IPS-18a (cell line): ENCODE measurements at regions not wholly inside any gene's neighbourhood (a gene's known extent, or its start where the extent isn't known, plus 50 kb on each side); places are given as distances from the start of the nearest gene placed in this dataset.

Experiments
- H3K27ac ChIP-seq: one replicate; pipeline ENCODE4 v1.5.1; 2013; ENCODE audit warnings: low read length
- H3K27me3 ChIP-seq: one replicate; pipeline ENCODE4 v1.6.1; 2013; ENCODE audit warnings: mild to moderate bottlenecking, low read length; ENCODE audit not compliant: control insufficient read depth, insufficient read depth
- H3K36me3 ChIP-seq: one replicate; pipeline ENCODE4 v1.6.1; 2013; ENCODE audit warnings: low read depth, low read length; ENCODE audit not compliant: control insufficient read depth
- H3K4me1 ChIP-seq: one replicate; pipeline ENCODE4 v1.6.1; 2013; ENCODE audit warnings: low read depth, low read length; ENCODE audit not compliant: control insufficient read depth
- H3K4me3 ChIP-seq: one replicate; pipeline ENCODE4 v1.5.1; 2013; ENCODE audit warnings: low read length
- H3K9ac ChIP-seq: one replicate; pipeline ENCODE4 v1.6.1; 2013; ENCODE audit warnings: mild to moderate bottlenecking, low read length, moderate library complexity
- H3K9me3 ChIP-seq: one replicate; pipeline ENCODE4 v1.6.1; 2013; ENCODE audit warnings: low read depth, low read length; ENCODE audit not compliant: control insufficient read depth

GRCh38 chr22:48796310-48797015, 1031.2 kb downstream of the BRD1 start:
- H3K27ac ChIP-seq: peak overlapping the region; percentile 38
- peak overlapping the region; percentile 2 for H3K4me3 ChIP-seq
- H3K9me3 ChIP-seq: no peaks in the 10 kb centered on the region
- peaks cover 11% of the 10 kb centered on the region for H3K4me1 ChIP-seq
- H3K9ac ChIP-seq: peak overlapping the region; percentile 29
- no peaks in the 10 kb centered on the region for H3K36me3 ChIP-seq
- H3K27me3 ChIP-seq: no peaks in the 10 kb centered on the region

- H3K9ac ChIP-seq: no peak overlapping the region
- no peaks in the 10 kb centered on the region for H3K36me3 ChIP-seq
- H3K27ac ChIP-seq: no peak overlapping the region
- no peaks in the 10 kb centered on the region for H3K9me3 ChIP-seq
- H3K27me3 ChIP-seq: no peaks in the 10 kb centered on the region
- H3K4me3 ChIP-seq: no peak overlapping the region
- peaks cover 11% of the 10 kb centered on the region for H3K4me1 ChIP-seq
These were observed 1032.0 kb downstream of the BRD1 start for GRCh38 chr22:48795664-48796063.

DNA sequence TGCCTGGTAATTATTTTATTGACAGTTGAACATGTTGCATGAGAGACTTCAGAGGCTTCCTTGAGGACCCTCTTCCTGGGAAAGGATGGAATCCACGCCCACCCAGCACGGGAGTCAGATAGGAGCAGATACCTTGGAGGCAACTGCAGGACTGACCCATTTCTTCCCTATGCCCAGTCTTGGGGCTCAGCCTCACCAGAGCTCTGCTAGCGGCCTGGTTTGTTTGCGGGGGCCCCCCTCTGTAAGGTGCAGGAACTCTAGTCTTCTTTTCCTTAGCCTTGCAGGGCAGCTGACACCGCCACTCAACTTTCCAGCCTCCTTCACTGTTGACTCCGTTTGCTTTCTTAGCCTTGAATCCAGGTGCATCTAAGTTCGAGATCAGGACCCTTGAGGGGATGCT, 1032.8 kb downstream of the BRD1 start:
- Histone ChIP-seq H3K27ac (no peak overlapping the region), H3K4me1 (peaks cover 11% of the 10 kb centered on the region), H3K4me3 (no peak overlapping the region), H3K9me3 (no peaks in the 10 kb centered on the region), H3K9ac (no peak overlapping the region), H3K36me3 (no peaks in the 10 kb centered on the region), H3K27me3 (no peaks in the 10 kb centered on the region)

GRCh38 chr22:48793949-48794348, 1033.7 kb downstream of the BRD1 start:
- no peak overlapping the region for H3K9ac ChIP-seq
- no peak overlapping the region for H3K27ac ChIP-seq
- no peak overlapping the region for H3K4me3 ChIP-seq
- H3K27me3 ChIP-seq: no peaks in the 10 kb centered on the region
- H3K4me1 ChIP-seq: peaks cover 11% of the 10 kb centered on the region
- no peaks in the 10 kb centered on the region for H3K9me3 ChIP-seq
- no peaks in the 10 kb centered on the region for H3K36me3 ChIP-seq

GRCh38 chr22:48786679-48786996, 1041.0 kb downstream of the BRD1 start:
- Histone ChIP-seq H3K4me3 (no peak overlapping the region), H3K27ac (no peak overlapping the region), H3K27me3 (no peaks in the 10 kb centered on the region), H3K4me1 (peaks cover 10% of the 10 kb centered on the region), H3K9ac (no peak overlapping the region), H3K36me3 (no peaks in the 10 kb centered on the region), H3K9me3 (no peaks in the 10 kb centered on the region)

GRCh38 chr22:48785792-48786678, 1041.6 kb downstream of the BRD1 start:
- no peak overlapping the region for H3K27ac ChIP-seq
- no peaks in the 10 kb centered on the region for H3K36me3 ChIP-seq
- no peak overlapping the region for H3K9ac ChIP-seq
- no peaks in the 10 kb centered on the region for H3K9me3 ChIP-seq
- H3K4me3 ChIP-seq: no peak overlapping the region
- peaks cover 10% of the 10 kb centered on the region for H3K4me1 ChIP-seq
- H3K27me3 ChIP-seq: no peaks in the 10 kb centered on the region

DNA sequence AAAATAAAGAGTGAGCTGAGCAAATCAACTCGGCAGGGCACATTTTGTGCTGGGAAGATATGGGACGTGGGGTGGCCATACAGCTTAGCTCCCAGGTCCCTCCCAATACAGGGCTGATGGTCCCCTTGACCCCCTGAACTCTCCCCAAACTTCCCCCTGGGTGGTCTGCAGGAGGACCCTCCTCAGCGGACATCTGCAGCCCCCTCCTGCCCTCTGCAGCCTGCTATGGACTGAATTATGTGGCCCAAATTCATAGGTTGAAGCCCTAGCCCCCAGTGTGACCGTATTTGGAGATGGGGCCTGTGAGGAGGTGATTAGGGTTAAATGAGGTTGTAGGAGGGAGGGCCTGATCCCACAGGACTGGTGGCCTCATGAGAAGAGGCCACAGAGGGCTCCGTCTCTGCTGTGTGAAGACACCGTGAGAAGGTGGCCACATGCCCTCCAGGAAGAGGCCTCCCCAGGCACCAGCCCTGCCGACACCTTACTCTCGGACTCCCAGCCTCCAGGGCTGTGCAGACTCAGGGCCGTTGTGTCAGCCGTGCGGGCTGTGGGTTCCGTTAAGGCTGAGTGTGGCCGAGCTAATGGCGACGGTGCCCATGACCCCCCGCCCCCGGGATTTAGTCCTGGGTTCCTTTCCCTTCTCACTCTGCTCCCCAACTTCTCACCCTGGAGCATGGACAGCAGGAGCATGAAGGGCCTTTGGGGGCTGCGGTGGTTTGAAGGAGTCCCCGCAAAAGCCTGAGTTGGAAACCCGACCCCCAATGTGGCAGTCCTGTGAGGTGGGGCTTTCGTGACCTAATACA, 1042.8 kb downstream of the BRD1 start:
- no peaks in the 10 kb centered on the region for H3K27me3 ChIP-seq
- H3K4me3 ChIP-seq: no peak overlapping the region
- H3K9me3 ChIP-seq: no peaks in the 10 kb centered on the region
- H3K4me1 ChIP-seq: peaks cover 10% of the 10 kb centered on the region
- H3K9ac ChIP-seq: no peak overlapping the region
- H3K27ac ChIP-seq: no peak overlapping the region
- H3K36me3 ChIP-seq: no peaks in the 10 kb centered on the region

DNA sequence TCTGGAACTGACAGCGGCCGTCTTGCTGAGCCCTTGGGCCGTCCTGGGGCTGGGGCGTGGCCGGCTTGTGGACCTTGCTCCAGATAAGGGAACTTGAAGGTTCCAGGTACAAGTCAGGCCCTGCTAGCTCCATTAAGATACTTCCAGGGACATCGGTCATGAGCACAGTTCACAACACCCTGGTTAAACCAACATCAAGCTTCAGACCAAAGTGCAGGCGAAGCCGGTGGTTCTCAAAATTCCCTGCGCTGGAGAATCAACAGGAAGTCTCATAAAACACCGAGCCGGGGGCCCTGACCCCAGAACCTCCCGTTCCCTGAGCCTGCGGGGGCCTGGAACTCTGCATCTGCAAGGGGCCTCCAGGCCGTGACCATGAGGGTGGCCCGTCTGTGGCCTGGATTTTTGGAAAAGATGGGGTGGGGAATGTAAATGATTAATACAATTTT, 1043.8 kb downstream of the BRD1 start:
- Histone ChIP-seq H3K36me3 (no peaks in the 10 kb centered on the region), H3K27ac (no peak overlapping the region)

DNA sequence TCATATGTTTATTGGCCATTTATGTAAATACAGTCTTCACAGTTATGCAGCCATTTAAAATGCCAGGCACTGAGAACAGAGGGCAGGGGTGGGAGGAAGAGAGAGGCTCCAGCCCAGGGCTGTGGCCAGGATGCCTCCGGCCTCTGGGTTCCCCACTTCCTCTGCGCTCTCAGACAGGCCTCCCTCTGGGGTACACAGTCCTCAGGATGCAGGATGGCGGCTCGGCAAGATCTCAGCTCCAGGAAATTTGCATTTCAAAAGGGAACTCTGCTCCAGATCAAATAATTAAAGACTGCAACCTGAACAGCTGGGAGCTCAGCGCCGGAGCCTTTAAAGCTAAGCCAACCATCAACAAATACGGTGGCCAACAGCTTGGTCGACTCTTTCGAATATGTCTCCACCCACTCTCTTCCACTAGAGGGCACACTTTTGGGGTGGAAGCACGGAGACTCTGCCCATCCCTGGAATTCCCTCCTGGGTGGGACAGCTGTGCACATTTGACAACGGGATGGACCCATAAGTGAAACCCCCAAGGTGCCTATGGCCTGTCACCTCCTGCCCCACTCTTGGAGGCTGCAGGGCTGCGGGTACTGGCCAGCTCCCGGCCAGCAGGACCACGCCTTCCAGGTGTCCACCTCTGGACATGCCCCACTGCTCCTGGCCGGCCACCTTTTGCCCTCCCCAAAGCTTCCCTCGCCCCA, 1044.7 kb downstream of the BRD1 start:
- Histone ChIP-seq H3K27ac (no peak overlapping the region), H3K36me3 (no peaks in the 10 kb centered on the region), H3K27me3 (no peaks in the 10 kb centered on the region), H3K9me3 (no peaks in the 10 kb centered on the region), H3K4me3 (no peak overlapping the region), H3K4me1 (peaks cover 10% of the 10 kb centered on the region), H3K9ac (no peak overlapping the region)

More for the DNA sequence above, 1043.8 kb downstream of the BRD1 start:
- H3K27me3 ChIP-seq: no peaks in the 10 kb centered on the region
- no peaks in the 10 kb centered on the region for H3K9me3 ChIP-seq
- H3K9ac ChIP-seq: no peak overlapping the region
- H3K4me1 ChIP-seq: peaks cover 10% of the 10 kb centered on the region
- no peak overlapping the region for H3K4me3 ChIP-seq

DNA sequence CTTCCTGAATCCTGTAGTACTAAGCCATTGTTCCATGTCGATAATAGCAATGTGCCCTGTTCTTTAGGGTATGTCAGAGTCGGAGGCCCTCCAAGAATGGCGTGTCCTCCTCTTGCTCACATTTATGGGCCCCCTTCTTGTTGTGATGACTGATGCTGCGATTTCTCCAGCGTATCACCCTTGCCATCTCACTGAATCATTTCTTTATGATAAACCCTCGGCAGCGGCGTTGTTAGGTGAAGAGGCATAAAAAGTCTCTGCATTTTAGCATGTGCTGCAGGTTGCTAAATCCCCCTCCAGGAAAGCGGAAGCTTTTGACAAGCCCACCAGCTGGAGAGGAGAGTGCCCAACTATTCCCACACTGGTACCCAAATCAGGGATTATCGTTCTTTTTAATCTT, 1045.3 kb downstream of the BRD1 start:
- no peaks in the 10 kb centered on the region for H3K27me3 ChIP-seq
- no peaks in the 10 kb centered on the region for H3K36me3 ChIP-seq
- no peak overlapping the region for H3K27ac ChIP-seq
- H3K4me3 ChIP-seq: no peak overlapping the region
- peaks cover 10% of the 10 kb centered on the region for H3K4me1 ChIP-seq
- H3K9ac ChIP-seq: no peak overlapping the region
- H3K9me3 ChIP-seq: no peaks in the 10 kb centered on the region

DNA sequence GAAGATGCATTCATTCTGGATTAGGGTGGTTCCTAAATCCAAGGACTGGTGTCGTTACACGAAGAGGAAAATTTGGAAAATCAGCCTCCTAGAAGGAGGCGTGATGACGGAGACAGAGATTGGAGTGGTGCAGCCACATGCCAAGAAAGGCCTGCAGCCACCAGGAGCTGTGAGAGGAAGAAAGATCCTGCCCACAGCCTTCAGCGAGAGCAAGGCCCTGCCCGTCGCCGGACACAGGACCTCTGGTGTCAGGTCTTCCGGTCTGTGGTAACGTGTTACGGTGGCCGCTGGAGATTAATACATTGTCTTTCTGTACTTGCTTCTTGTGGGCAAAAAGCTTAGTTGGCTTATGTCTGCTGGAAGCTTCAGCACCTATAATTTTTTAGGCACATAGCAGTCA, 1045.8 kb downstream of the BRD1 start:
- Histone ChIP-seq H3K36me3 (no peaks in the 10 kb centered on the region), H3K4me1 (peaks cover 10% of the 10 kb centered on the region), H3K4me3 (no peak overlapping the region), H3K27me3 (no peaks in the 10 kb centered on the region), H3K27ac (no peak overlapping the region), H3K9me3 (no peaks in the 10 kb centered on the region), H3K9ac (no peak overlapping the region)
